A673 (cell line): ENCODE measurements at regions not wholly inside any gene's neighbourhood (a gene's known extent, or its start where the extent isn't known, plus 50 kb on each side); places are given as distances from the start of the nearest gene placed in this dataset.
"Not testable (repeated sequence)": the region's sequence is repeated elsewhere in the genome, so short reads cannot be mapped to it uniquely, and the experiment has no call there.

Experiments used
- BruUV-seq: library from RNA; stranded (reverse); fragments of 400-500 nt; replicated peaks from 2 replicates; lab custom pipeline; 2021; lab: Mats Ljungman, UMichigan
- CTCF ChIA-PET: fragments of 300-600 bp; sonication (Branson Sonifier 250); formaldehyde crosslinking; loops from one replicate; lab custom pipeline; 2022; ENCODE audit warnings: antibody characterized with exemption; lab: Charles Lee
- POLR2A ChIA-PET: fragments of 300-600 bp; sonication (Branson Sonifier 250); formaldehyde crosslinking; loops from one replicate; lab custom pipeline; 2022; ENCODE audit warnings: antibody characterized with exemption; ENCODE audit not compliant: low non-redundant PET; lab: Charles Lee
- DNase-seq: peaks from one replicate; pipeline ENCODE4 v3.0.0-alpha.2; 2015; ENCODE audit warnings: low spot score
- H3K27ac ChIP-seq: fragments of 200-600 bp; sonication (generic); 2 replicates; pipeline ENCODE4 v1.5.1; 2016; ENCODE audit warnings: mixed run types, low read depth, mild to moderate bottlenecking, mixed read lengths, antibody characterized with exemption, low read length; ENCODE audit not compliant: poor library complexity, severe bottlenecking
- H3K27me3 ChIP-seq: fragments of 200-600 bp; sonication (generic); replicated peaks from 2 replicates; pipeline ENCODE4 v1.6.1; 2017; ENCODE audit warnings: mixed run types, low read depth, mild to moderate bottlenecking, mixed read lengths, antibody characterized with exemption, low read length; ENCODE audit not compliant: insufficient read depth, poor library complexity
- H3K36me3 ChIP-seq: fragments of 200-600 bp; sonication (generic); 2 replicates; pipeline ENCODE4 v1.6.1; 2016; ENCODE audit warnings: mixed run types, mild to moderate bottlenecking, mixed read lengths, antibody characterized with exemption, low read length; ENCODE audit not compliant: insufficient read depth, poor library complexity, severe bottlenecking
- H3K4me1 ChIP-seq: fragments of 200-600 bp; sonication (generic); 2 replicates; pipeline ENCODE4 v1.6.1; 2017; ENCODE audit warnings: mixed run types, mild to moderate bottlenecking, mixed read lengths, antibody characterized with exemption, low read length; ENCODE audit not compliant: insufficient read depth, poor library complexity, severe bottlenecking
- H3K4me3 ChIP-seq: fragments of 200-600 bp; sonication (generic); 2 replicates; pipeline ENCODE4 v1.5.1; 2016; ENCODE audit warnings: low read depth, mixed run types, mild to moderate bottlenecking, mixed read lengths, low read length; ENCODE audit not compliant: poor library complexity, severe bottlenecking
- H3K9me3 ChIP-seq: fragments of 200-600 bp; sonication (generic); 2 replicates; pipeline ENCODE4 v1.6.1; 2016; ENCODE audit warnings: mixed run types, low read depth, mild to moderate bottlenecking, mixed read lengths, antibody characterized with exemption, low read length; ENCODE audit not compliant: poor library complexity, severe bottlenecking
- CTCF ChIP-seq: fragments of 300-800, 200-600 bp; sonication (generic); conservative IDR thresholded peaks from 2 replicates; pipeline ENCODE4 v1.5.1; 2017; ENCODE audit warnings: low read depth, mild to moderate bottlenecking, antibody characterized with exemption, low read length, moderate library complexity, mixed read lengths
- EZH2 ChIP-seq: fragments of 200-600 bp; sonication (generic); IDR thresholded peaks from 2 replicates; pipeline ENCODE4 v1.6.1; 2017; ENCODE audit warnings: borderline replicate concordance, low read depth, mild to moderate bottlenecking, mixed read lengths, antibody characterized with exemption, low read length; ENCODE audit not compliant: poor library complexity, severe bottlenecking
- intact Hi-C: fragments of 100-400 bp; cut with micrococcal nuclease; formaldehyde crosslinking; loops from one replicate; pipeline ENCODE4 v1.10.0; 2022; ENCODE audit not compliant: unreplicated experiment

- no peaks in the 10 kb centered on the region for H3K36me3 ChIP-seq
- TF ChIP-seq CTCF (no peak), EZH2 (no peak)
- H3K4me3 ChIP-seq, result no peak overlapping the region
- H3K27ac ChIP-seq, result no peak overlapping the region
- H3K9me3 ChIP-seq, result no peaks in the 10 kb centered on the region
- CTCF ChIA-PET, result no interaction called here
- no peak for DNase-seq
- H3K4me1 ChIP-seq, result no peaks in the 10 kb centered on the region
- no peaks in the 10 kb centered on the region for H3K27me3 ChIP-seq
- intact Hi-C loops, result no loop called here
- BruUV-seq, result no TSS peak
- POLR2A ChIA-PET, result no interaction called here
Measured at GRCh38 chr10:45106236-45106856, 105.6 kb downstream of the ZNF22 start.

GRCh38 chr10:45111509-45111908 lies 110.8 kb downstream of the ZNF22 start:
- Histone ChIP-seq H3K9me3 (no peaks in the 10 kb centered on the region), H3K36me3 (no peaks in the 10 kb centered on the region), H3K27me3 (no peaks in the 10 kb centered on the region), H3K4me1 (no peaks in the 10 kb centered on the region), H3K4me3 (no peak overlapping the region), H3K27ac (no peak overlapping the region)
- POLR2A ChIA-PET, result no interaction called here
- intact Hi-C loops, result no loop called here
- DNase-seq, result no peak
- CTCF ChIA-PET, result no interaction called here
- TF ChIP-seq CTCF (no peak), EZH2 (no peak)
- BruUV-seq, result no TSS peak

- BruUV-seq, H3K27me3 ChIP-seq, DNase-seq, CTCF ChIA-PET, POLR2A ChIA-PET, H3K4me1 ChIP-seq, intact Hi-C loops, H3K27ac ChIP-seq, H3K9me3 ChIP-seq, H3K4me3 ChIP-seq, H3K36me3 ChIP-seq: not testable (repeated sequence)
Measured at GRCh38 chr10:45117940-45118339, 117.2 kb downstream of the ZNF22 start.

GRCh38 chr10:45118929-45119328 lies 118.2 kb downstream of the ZNF22 start:
- CTCF ChIA-PET, result no interaction called here
- intact Hi-C loops, result no loop called here

More at GRCh38 chr10:45118929-45119328, 118.2 kb downstream of the ZNF22 start:
- no peak for DNase-seq
- Histone ChIP-seq H3K36me3 (no peaks in the 10 kb centered on the region), H3K27ac (no peak overlapping the region), H3K27me3 (no peaks in the 10 kb centered on the region), H3K9me3 (no peaks in the 10 kb centered on the region), H3K4me1 (no peaks in the 10 kb centered on the region), H3K4me3 (no peak overlapping the region)
- POLR2A ChIA-PET, result no interaction called here
- TF ChIP-seq EZH2 (no peak), CTCF (no peak)
- BruUV-seq, result no TSS peak
